Lung (tissue), 11 donors: ENCODE measurements at regions not wholly inside any gene's neighbourhood (a gene's known extent, or its start where the extent isn't known, plus 50 kb on each side); places are given as distances from the start of the nearest gene placed in this dataset.

Experiments used
- ATAC-seq: fragments of 200-7000 bp; cut with Tn5 transposase; one replicate; pipeline ENCODE4 v1.9.1; 2020; ENCODE audit warnings: moderate number of reproducible peaks; ENCODE audit not compliant: insufficient read depth, low FRiP score
- DNase-seq, 3 donors: peaks; one replicate each; pipeline ENCODE4 v3.0.0-alpha.2; 2013 to 2017
- H3K27ac ChIP-seq, 2 donors: one replicate each; pipeline ENCODE4 v1.5.1; 2013; ENCODE audit warnings: mild to moderate bottlenecking in 2 of 2, moderate library complexity in 2 of 2, control low read depth in 1 of 2, inconsistent platforms in 1 of 2, low read depth in 1 of 2, low read length in 1 of 2
- H3K27me3 ChIP-seq, 3 donors: one replicate each; pipeline ENCODE4 v1.5.1; 2013; ENCODE audit warnings: low read length in 2 of 3; ENCODE audit not compliant: control insufficient read depth in 3 of 3, insufficient read depth in 3 of 3
- H3K36me3 ChIP-seq, 4 donors: one replicate each; pipeline ENCODE4 v1.5.1; 2013; ENCODE audit warnings: low read length in 4 of 4, mild to moderate bottlenecking in 1 of 4, moderate library complexity in 1 of 4; ENCODE audit not compliant: control insufficient read depth in 4 of 4, insufficient read depth in 4 of 4
- H3K4me1 ChIP-seq, 5 donors: one replicate each; pipeline ENCODE4 v1.5.1; 2013; ENCODE audit warnings: low read length in 5 of 5, mild to moderate bottlenecking in 2 of 5, moderate library complexity in 1 of 5; ENCODE audit not compliant: control insufficient read depth in 5 of 5, insufficient read depth in 5 of 5
- H3K4me3 ChIP-seq: one replicate; pipeline ENCODE4 v1.5.1; 2013; ENCODE audit warnings: mild to moderate bottlenecking, control low read depth, moderate library complexity
- H3K9ac ChIP-seq, 2 donors: one replicate each; pipeline ENCODE4 v1.5.1; 2013; ENCODE audit warnings: low read length in 2 of 2, control low read depth in 1 of 2; ENCODE audit not compliant: insufficient read depth in 1 of 2
- H3K9me3 ChIP-seq, 4 donors: one replicate each; pipeline ENCODE4 v1.5.1; 2013; ENCODE audit warnings: low read length in 3 of 4, mild to moderate bottlenecking in 1 of 4, moderate library complexity in 1 of 4; ENCODE audit not compliant: control insufficient read depth in 4 of 4, insufficient read depth in 3 of 4
- CTCF ChIP-seq: IDR thresholded peaks from 2 replicates; pipeline ENCODE4 v1.5.1; 2012; ENCODE audit warnings: mild to moderate bottlenecking; ENCODE audit errors: control extremely low read depth, extremely low read depth
- WGBS, 2 donors: extraction: QIAGEN DNeasy Blood & Tissue Kit; methylation state at CpG; one replicate each; pipeline ENCODE4 v1.1.7; 2013; 5-methylcytosine and 5-hydroxymethylcytosine counted together
- donor health status: control.
- donor health status: control.
- donor health status: Bipolar disorder and iron deficiency.
- donor health status: healthy.
- donor health status: DM: yes; HTN: yes; CAD: no.

DNA sequence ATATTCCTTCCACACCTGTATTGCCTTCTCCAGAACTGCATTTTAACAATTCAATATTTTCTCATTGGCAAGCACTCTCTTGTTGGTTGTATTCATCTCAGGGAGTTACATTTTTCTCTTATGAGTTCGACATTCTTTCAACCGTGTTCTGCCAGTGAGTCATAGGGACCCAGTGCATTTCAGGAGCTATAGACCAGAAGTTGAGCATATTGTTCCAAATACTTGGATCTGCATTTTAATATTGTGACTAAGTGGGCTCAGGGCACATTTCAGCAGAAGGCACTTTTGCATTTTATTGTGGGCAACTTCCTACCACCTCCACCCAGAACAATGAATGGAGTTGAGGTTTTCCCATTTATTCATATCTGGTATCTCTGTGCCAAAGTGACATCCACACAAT lies 132.8 kb downstream of the TNFSF18 start:
- TF ChIP-seq CTCF, result no peak
- no peak overlapping the region for H3K27ac ChIP-seq
- DNase-seq (no peak), ATAC-seq (peak; percentile 41)
- peaks cover 0 to 5% (median 0%) of the 10 kb centered on the region in 5 donors for H3K4me1 ChIP-seq
- H3K9me3 ChIP-seq, result peaks cover 0 to 3% (median 2%) of the 10 kb centered on the region in 4 donors
- H3K9ac ChIP-seq, result no peak overlapping the region
- H3K27me3 ChIP-seq, result no peaks in the 10 kb centered on the region
- H3K36me3 ChIP-seq, result no peaks in the 10 kb centered on the region
- 64 to 68% methylated on average over 2 of the region's 2 CpGs for WGBS, 2 donors
- H3K4me3 ChIP-seq, result no peak overlapping the region

DNA sequence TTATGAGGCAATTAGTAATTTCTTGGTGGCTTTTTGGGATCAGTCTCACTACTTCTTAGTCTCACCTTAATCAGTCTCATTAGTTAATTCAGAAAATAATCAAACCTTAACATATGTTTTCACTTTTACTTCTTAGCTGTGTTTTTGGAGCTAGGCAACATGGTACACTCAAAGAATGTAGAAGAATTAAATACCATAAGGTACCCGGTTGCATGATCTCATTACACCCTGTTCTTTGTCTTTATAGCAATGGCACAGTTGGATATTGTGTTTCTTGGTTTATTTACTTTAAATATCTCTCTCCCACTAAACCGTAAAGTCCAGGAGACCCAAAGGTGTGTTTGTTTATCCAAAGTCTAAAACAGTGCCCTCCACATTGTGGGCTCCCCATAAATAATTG lies 132.3 kb downstream of the TNFSF18 start:
- H3K9ac ChIP-seq, result no peak overlapping the region
- peaks cover 0 to 5% (median 0%) of the 10 kb centered on the region in 5 donors for H3K4me1 ChIP-seq
- H3K27me3 ChIP-seq, result no peaks in the 10 kb centered on the region
- 90 to 95% methylated on average over 2 of the region's 2 CpGs for WGBS, 2 donors
- no peak overlapping the region for H3K4me3 ChIP-seq
- no peak for TF ChIP-seq CTCF
- no peak for DNase-seq
- H3K9me3 ChIP-seq, result peaks cover 0 to under 1% (median 0%) of the 10 kb centered on the region in 4 donors
- H3K36me3 ChIP-seq, result no peaks in the 10 kb centered on the region
- no peak for ATAC-seq
- no peak overlapping the region for H3K27ac ChIP-seq

- Histone ChIP-seq H3K27ac (no peak overlapping the region), H3K27me3 (no peaks in the 10 kb centered on the region), H3K36me3 (no peaks in the 10 kb centered on the region), H3K9me3 (no peaks in the 10 kb centered on the region), H3K4me3 (no peak overlapping the region), H3K9ac (no peak overlapping the region), H3K4me1 (peaks cover 0 to 11% (median 3%) of the 10 kb centered on the region in 5 donors)
- TF ChIP-seq CTCF, result no peak
- WGBS, 2 donors, result 65 to 83% methylated on average over 2 of the region's 2 CpGs
- DNase-seq (no peak), ATAC-seq (no peak)
Measured at GRCh38 chr1:172926070-172926469, 124.7 kb downstream of the TNFSF18 start.

DNA sequence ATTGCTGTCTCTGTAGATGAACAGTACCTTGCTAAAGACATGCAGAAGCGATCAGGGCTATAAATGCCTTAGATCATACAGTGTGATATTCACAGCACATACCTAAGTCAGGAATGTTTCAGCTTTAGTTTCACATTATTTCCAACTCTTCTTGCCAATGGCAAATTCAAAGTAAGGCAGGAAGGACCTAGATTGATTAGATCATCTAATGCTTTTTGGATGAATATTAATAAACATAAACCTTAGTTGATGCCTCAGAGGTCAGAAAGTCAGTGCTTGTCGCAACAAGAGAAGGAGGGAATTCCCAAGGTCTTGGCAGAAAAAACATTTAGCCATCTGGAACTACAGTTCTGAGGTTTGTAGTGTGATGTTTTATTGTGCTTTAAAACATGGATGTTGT lies 122.3 kb downstream of the TNFSF18 start:
- Histone ChIP-seq H3K36me3 (no peaks in the 10 kb centered on the region), H3K9me3 (no peaks in the 10 kb centered on the region), H3K4me3 (no peak overlapping the region), H3K9ac (no peak overlapping the region), H3K27ac (no peak overlapping the region), H3K4me1 (peaks cover 0 to 11% (median 3%) of the 10 kb centered on the region in 5 donors), H3K27me3 (no peaks in the 10 kb centered on the region)
- no peak for TF ChIP-seq CTCF
- DNase-seq (peak in 2 of 3 donors; percentile 58 to 65), ATAC-seq (no peak)
- WGBS, 2 donors, result 79 to 89% methylated on average over 2 of the region's 2 CpGs
